ENCODE measurements at regions not wholly inside any gene's neighbourhood (a gene's known extent, or its start where the extent isn't known, plus 50 kb on each side); places are given as distances from the start of the nearest gene placed in this dataset.

- DNase-seq (ENCODE audit: extremely low spot score): no peak
- CTCF ChIA-PET: no interaction called here
- TF ChIP-seq HDGF (IDR thresholded peaks at IDR 0.05; ENCODE audit: borderline replicate concordance) (no peak), BHLHE40 (IDR thresholded peaks at IDR 0.05; ENCODE audit: borderline replicate concordance) (no peak), FOXM1 (IDR thresholded peaks at IDR 0.05; ENCODE audit: borderline replicate concordance) (no peak), L3MBTL2 (conservative IDR thresholded peaks at IDR 0.05) (no peak), SP1 (IDR thresholded peaks at IDR 0.05) (no peak)
- TF ChIP-seq, protein P1, sequence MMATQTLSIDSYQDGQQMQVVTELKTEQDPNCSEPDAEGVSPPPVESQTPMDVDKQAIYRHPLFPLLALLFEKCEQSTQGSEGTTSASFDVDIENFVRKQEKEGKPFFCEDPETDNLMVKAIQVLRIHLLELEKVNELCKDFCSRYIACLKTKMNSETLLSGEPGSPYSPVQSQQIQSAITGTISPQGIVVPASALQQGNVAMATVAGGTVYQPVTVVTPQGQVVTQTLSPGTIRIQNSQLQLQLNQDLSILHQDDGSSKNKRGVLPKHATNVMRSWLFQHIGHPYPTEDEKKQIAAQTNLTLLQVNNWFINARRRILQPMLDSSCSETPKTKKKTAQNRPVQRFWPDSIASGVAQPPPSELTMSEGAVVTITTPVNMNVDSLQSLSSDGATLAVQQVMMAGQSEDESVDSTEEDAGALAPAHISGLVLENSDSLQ (IDR thresholded peaks at IDR 0.05): no peak
- POLR2A ChIA-PET: no interaction called here
Measured at GRCh38 chr12:13769273-13769672, 212.1 kb downstream of the GRIN2B start.

DNA sequence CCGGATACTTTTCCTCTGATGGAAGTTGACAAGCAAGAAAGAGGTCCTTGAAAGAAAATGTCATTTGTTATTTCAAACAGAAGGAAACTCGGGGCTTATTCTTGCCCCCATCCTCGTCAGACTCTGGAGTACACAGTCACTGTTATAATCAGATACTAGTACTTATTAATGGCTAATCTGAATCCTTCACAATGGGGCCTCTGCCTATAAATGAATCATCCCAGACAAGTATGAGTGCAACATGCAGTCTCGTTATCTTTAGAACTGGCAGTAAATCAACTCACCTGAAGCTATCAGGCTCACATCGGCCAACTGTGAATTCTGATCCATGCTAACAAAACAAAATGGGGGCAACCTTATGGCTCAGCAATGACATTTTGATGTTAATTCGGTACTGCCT, 216.7 kb downstream of the GRIN2B start:
- TF ChIP-seq BHLHE40 (IDR thresholded peaks at IDR 0.05; ENCODE audit: borderline replicate concordance) (no peak), ELF4 (IDR thresholded peaks at IDR 0.05) (no peak), SUZ12 (IDR thresholded peaks at IDR 0.05) (no peak), HDGF (IDR thresholded peaks at IDR 0.05; ENCODE audit: borderline replicate concordance) (no peak), NFRKB (IDR thresholded peaks at IDR 0.05) (no peak), TARDBP (IDR thresholded peaks at IDR 0.05) (no peak), ZNF384 (IDR thresholded peaks at IDR 0.05) (no peak), LEF1 (IDR thresholded peaks at IDR 0.05; ENCODE audit: borderline replicate concordance) (no peak), FOXM1 (IDR thresholded peaks at IDR 0.05; ENCODE audit: borderline replicate concordance) (no peak), SP1 (IDR thresholded peaks at IDR 0.05) (no peak), CTBP1 (IDR thresholded peaks at IDR 0.05; ENCODE audit: borderline replicate concordance) (no peak), FOXA1 (IDR thresholded peaks at IDR 0.05) (no peak), ARNT (IDR thresholded peaks at IDR 0.05) (no peak), L3MBTL2 (conservative IDR thresholded peaks at IDR 0.05) (no peak), FOXK2 (IDR thresholded peaks at IDR 0.05) (no peak)
- TF ChIP-seq, protein P1 (IDR thresholded peaks at IDR 0.05): no peak
- CTCF ChIA-PET: no interaction called here
- POLR2A ChIA-PET: no interaction called here
- no peak for DNase-seq (ENCODE audit: extremely low spot score)

DNA sequence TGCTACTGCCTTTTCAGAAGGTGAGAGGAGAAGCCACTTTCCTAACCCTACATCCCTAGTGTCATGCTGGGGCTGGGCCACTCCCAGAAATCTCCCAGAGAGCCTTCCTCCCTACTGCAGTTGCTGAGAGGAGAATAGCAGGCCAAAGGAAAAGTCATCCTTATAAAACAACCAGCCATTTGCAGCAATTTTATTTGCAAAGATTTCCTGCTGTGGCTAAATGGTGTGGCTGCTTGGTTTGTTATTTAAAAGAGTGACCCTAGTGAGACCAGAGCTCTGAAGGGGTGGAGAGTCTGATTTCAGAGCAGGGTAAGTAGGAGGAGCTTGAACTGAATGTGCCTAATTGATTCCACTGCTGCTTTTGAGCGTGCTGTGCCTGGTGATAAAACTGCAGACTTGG, 232.0 kb downstream of the GRIN2B start:
- CTCF ChIA-PET: no interaction called here
- DNase-seq (ENCODE audit: extremely low spot score): peak; percentile 11
- POLR2A ChIA-PET: no interaction called here
- TF ChIP-seq NFRKB (IDR thresholded peaks at IDR 0.05) (no peak), FOXM1 (IDR thresholded peaks at IDR 0.05; ENCODE audit: borderline replicate concordance) (no peak), SP1 (IDR thresholded peaks at IDR 0.05) (no peak), FOXA1 (IDR thresholded peaks at IDR 0.05) (no peak), LEF1 (IDR thresholded peaks at IDR 0.05; ENCODE audit: borderline replicate concordance) (no peak), BHLHE40 (IDR thresholded peaks at IDR 0.05; ENCODE audit: borderline replicate concordance) (no peak), ARNT (IDR thresholded peaks at IDR 0.05) (no peak), L3MBTL2 (conservative IDR thresholded peaks at IDR 0.05) (no peak), SUZ12 (IDR thresholded peaks at IDR 0.05) (no peak), HDGF (IDR thresholded peaks at IDR 0.05; ENCODE audit: borderline replicate concordance) (no peak), FOXK2 (IDR thresholded peaks at IDR 0.05) (no peak), CTBP1 (IDR thresholded peaks at IDR 0.05; ENCODE audit: borderline replicate concordance) (no peak), ZNF384 (IDR thresholded peaks at IDR 0.05) (no peak), ELF4 (IDR thresholded peaks at IDR 0.05) (no peak)
- TF ChIP-seq, protein P1 (IDR thresholded peaks at IDR 0.05): no peak

GRCh38 chr12:13745111-13745860, 236.1 kb downstream of the GRIN2B start:
- no peak for TF ChIP-seq HDGF (IDR thresholded peaks at IDR 0.05; ENCODE audit: borderline replicate concordance)
- TF ChIP-seq FOXA1 (IDR thresholded peaks at IDR 0.05): no peak
- TF ChIP-seq, protein P1 (IDR thresholded peaks at IDR 0.05): no peak
- no peak for TF ChIP-seq NFRKB (IDR thresholded peaks at IDR 0.05)
- no peak for TF ChIP-seq FOXK2 (IDR thresholded peaks at IDR 0.05)
- no peak for TF ChIP-seq L3MBTL2 (conservative IDR thresholded peaks at IDR 0.05)
- TF ChIP-seq ZNF384 (IDR thresholded peaks at IDR 0.05): no peak
- no peak for TF ChIP-seq TARDBP (IDR thresholded peaks at IDR 0.05)
- no peak for DNase-seq (ENCODE audit: extremely low spot score)
- CTCF ChIA-PET: no interaction called here
- POLR2A ChIA-PET: no interaction called here

GRCh38 chr12:13744561-13744960, 236.8 kb downstream of the GRIN2B start:
- DNase-seq (ENCODE audit: extremely low spot score): no peak
- TF ChIP-seq SUZ12 (IDR thresholded peaks at IDR 0.05) (no peak), FOXM1 (IDR thresholded peaks at IDR 0.05; ENCODE audit: borderline replicate concordance) (no peak), BHLHE40 (IDR thresholded peaks at IDR 0.05; ENCODE audit: borderline replicate concordance) (no peak), ARNT (IDR thresholded peaks at IDR 0.05) (no peak), FOXA1 (IDR thresholded peaks at IDR 0.05) (no peak), ZNF384 (IDR thresholded peaks at IDR 0.05) (no peak), HDGF (IDR thresholded peaks at IDR 0.05; ENCODE audit: borderline replicate concordance) (no peak), SP1 (IDR thresholded peaks at IDR 0.05) (no peak), FOXK2 (IDR thresholded peaks at IDR 0.05) (no peak), TARDBP (IDR thresholded peaks at IDR 0.05) (no peak), LEF1 (IDR thresholded peaks at IDR 0.05; ENCODE audit: borderline replicate concordance) (no peak), ELF4 (IDR thresholded peaks at IDR 0.05) (no peak), NFRKB (IDR thresholded peaks at IDR 0.05) (no peak), L3MBTL2 (conservative IDR thresholded peaks at IDR 0.05) (no peak), CTBP1 (IDR thresholded peaks at IDR 0.05; ENCODE audit: borderline replicate concordance) (no peak)
- TF ChIP-seq, protein P1 (IDR thresholded peaks at IDR 0.05): no peak
- ChIA-PET CTCF (no interaction called here), POLR2A (no interaction called here)

Data from HEK293T (cell line).